SK-N-DZ (cell line): ENCODE measurements at regions not wholly inside any gene's neighbourhood (a gene's known extent, or its start where the extent isn't known, plus 50 kb on each side); places are given as distances from the start of the nearest gene placed in this dataset.
"Not testable (repeated sequence)": the region's sequence is repeated elsewhere in the genome, so short reads cannot be mapped to it uniquely, and the experiment has no call there.

Experiments used
- DNase-seq: peaks from one replicate; pipeline ENCODE4 v3.0.0-alpha.2; 2015; ENCODE audit warnings: low spot score

DNA sequence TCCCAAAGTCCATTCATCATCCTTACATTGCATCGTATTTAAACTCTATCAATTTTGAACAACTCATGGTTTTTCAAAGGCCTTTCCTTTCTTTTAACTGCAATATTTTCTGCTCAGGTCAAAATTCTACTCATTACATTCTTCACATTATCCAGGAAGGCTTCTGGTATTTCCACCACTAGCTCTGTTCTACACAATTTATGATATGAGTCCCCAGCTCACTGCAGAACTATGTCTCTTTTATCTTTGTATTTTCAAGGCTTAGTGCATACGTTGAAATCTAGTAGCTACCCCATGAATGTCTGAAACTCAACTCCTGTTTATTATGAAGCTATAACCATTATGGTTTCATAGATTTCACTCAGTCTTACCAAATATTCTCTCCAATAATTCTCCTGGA is 282.9 kb downstream of the DUSP6 start:
- DNase-seq = no peak

DNA sequence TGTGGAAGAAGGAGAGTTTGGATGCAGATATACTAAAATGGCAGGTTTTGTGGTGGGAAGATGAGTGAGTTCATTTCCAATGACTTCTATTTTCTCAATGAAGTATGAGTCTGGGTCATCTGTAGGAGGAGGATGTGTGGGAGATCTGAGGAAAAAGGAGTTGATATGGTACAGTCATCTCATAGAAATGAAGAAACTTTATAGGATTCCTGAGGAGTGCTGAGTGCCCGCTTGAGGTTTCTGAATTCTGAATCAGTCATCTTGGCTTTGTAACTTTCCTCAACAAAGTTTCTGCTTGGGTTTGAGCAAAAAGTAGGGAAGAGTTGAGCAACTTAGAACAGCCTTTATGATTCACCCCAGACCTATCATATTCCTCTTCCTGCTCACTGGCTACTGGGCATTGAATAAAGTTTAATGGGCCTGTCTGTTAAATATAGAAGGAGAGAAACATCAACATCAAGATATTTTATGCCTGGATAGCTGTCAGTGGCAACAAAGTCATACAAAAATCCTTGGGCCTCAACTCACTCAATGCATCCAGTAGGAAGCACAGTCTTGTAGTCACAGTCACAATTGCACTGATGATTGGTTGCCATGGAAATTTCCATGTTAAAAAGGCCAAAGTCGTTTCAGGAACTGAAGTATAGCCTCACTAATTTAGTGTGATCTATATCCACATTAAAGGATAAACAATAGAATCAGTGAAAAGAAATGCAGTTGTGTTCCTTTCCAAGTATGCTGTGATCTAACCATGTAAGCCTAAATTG is 284.7 kb downstream of the DUSP6 start:
- no peak for DNase-seq

DNA sequence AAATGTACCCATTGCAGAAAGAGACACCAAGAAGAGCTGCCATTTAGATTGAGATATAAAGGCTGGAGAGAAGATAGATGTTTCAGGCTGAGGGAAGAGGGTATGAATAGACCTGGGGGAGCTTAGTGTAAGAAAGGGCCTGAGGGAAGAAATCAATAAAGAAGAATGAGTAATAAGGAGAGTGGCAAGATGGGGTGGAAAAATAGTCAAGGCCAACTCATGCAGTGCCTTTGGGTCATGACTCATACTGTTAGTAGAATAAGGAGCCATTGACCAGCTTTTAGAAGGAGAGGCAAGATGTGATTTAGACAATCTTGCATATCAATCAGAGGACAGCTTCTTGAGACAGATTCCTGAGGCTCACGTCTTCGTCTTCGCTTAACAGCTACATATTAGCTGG is 287.5 kb downstream of the DUSP6 start:
- DNase-seq = no peak

DNA sequence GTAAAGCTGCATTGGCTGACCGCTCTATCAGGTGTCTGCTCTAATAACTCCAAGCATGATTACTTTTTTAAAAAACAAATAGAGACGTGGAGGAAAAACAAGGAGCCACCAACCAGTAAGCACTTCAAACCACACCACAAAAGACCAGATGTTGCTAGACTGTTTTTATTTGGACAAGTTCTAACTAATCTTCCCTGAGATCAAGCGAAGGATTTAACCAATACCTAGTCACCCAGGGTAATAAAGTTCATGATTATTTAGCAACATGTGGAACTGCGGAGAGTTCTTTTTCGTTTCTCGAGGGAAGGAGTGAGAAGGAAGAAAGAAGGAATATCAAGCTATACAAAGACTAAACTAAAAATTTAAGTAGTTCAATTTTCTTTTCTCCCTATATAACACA is 288.1 kb downstream of the DUSP6 start:
- DNase-seq = no peak

DNA sequence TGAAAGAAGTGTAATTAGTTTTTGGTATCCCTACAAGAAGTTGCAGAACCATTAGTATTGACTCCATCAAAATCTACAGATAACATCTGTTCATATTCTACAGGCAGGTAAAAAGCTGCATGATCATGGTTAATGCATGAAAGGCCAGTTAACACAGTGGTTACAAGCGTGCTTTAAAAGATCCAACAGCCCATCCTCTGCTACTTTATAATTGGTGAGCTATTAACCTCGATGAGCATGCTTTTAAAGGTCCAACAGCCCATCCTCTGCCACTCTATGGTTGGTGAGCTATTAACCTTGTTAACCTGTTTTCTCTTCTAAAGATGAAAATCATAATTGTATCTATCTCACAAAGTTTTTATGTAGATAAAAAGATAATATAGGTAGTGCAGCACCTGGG is 289.3 kb downstream of the DUSP6 start:
- no peak for DNase-seq

DNA sequence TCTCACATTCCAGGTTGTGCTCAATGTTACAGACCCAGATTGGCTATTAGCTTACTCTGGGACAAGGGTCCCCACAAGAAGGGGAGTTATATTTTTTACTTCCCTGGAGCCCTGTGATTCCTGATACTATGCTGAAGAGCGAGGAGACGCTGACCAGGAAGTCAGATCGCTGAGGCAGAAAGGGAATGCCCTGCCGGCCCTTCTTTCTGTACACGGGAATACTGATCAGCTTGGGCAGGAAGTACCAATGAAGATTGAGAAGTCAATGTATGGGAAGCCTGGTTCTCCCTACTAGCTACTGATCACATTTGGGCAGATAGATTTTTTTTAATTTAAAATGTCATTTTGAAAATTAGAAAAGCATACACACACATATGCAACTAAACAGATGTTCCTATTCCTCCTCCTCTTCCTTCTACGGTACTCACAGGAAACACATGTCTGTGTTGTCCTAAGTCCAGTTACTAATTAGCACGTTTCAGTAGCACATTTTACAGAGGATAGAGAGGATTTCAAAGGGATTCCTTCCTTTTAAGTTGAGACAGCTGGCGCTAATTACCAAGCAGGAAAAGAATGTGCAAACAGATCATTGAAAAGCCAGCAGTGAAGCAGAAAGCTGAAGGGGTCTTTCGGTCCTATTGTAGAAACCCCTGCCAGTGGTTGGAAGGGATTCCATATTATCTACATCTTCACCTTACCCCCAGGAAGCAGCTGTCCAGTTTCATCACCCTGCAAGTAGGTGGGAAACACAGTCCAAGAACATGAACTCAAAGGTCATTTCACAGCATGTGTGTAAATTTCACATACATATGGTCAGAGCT is 292.4 kb downstream of the DUSP6 start:
- no peak for DNase-seq

DNA sequence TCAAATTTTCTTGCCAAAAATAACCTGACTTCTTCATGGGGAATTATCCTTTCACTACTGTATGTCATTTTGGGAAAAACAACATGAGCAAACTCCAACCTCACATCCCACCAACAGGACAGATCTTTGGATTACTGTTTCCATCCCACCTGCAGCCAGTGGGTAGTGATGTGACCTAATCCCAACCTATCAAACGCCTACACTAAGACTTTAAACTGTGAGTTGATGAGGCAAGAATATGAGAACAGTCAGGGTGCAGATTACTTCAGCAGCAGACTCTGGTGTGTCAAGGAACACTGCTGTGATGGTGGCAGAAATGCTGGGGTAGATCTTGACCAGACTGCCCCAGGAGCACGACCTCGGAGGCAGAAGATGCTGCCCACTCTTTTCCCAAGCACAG is 293.2 kb downstream of the DUSP6 start:
- DNase-seq = no peak

DNA sequence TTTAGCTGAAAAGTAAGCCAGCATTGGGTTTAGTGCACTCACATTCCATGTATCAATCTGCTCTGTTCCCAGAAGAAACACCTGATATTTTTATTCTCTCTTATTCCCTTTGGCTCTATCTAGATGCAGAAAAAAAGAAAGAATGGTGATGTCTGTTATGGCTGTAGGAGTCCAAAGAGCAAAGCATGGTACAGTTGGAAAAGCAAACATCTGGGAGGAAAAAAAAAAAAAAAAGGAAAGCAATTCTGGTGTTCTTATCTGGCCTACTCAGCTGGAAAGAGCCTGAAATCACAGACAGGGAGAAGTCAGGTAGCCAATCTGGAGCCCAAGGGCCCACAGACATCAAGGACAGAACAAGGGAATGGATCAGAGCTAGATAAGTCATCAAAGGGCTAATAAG is 293.9 kb downstream of the DUSP6 start:
- DNase-seq = no peak

DNA sequence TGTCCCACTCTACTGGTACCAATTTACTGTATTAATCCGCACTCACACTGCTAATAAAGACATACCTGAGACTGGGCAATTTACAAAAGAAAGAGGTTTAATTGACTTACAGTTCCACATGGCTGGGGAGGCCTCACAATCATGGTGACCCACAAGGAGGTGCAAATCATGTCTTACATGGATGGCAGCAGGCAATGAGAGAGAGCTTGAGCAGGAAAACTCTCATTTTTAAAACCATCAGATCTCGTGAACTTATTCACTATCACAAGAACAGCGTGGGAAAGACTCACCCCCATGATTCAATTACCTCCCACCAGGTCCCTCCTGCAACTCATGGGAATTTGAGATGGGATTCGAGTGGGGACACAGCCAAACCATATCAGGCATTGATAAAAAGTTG is 298.5 kb downstream of the DUSP6 start:
- not testable (repeated sequence) for DNase-seq

DNA sequence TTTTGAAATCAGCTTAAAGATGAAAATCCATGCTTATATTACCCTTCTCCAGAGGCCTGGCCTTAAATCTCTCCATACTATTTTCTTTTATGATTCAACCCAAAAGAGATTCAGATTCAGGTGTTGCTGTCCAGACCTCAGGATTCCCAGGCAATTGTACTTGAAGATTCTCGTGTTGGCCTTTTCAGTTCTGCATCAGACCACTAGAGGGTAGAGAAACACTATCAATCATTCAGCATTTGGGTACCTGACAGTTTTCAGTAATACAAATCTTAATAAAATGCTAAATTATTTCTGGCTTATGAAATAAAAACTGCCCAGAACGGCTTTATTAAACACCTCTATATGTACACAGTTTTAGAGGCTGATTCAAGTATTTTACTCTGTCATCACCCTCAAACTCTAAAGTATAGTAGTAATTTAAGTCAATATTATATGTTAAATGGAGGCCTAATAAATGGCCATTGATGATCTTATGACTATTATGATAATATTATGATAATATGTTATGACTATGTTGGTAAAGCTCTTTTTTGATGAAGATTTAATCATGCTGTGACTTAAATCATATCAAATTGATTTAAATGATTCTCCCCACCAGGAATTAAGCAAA is 301.1 kb downstream of the DUSP6 start:
- DNase-seq = peak; percentile 57

DNA sequence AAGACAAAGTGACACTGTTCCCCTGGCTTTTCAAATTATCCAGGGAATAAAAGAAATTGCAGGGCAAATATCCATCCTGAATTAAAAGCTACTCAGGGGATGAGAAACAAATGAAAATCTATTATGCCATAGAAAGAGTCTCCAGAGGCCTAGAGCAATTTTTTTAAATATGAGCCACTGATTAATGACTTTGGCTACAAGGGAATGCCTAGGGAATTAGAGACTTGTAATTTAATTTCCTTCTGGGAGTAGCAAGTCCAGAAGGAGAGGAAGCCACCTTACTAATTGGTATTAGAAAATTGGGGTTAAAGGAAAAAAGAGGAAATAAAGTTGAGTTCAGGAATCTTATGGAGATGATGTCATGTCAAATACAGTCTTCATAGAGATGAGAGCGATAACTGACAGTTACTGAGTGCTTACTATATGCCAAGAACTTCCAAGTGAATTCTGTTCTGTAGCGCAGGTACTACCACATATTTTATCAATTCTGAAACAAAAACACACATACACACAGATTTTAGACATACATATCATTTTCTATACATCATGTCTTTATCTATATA is 304.4 kb downstream of the DUSP6 start:
- DNase-seq = no peak

DNA sequence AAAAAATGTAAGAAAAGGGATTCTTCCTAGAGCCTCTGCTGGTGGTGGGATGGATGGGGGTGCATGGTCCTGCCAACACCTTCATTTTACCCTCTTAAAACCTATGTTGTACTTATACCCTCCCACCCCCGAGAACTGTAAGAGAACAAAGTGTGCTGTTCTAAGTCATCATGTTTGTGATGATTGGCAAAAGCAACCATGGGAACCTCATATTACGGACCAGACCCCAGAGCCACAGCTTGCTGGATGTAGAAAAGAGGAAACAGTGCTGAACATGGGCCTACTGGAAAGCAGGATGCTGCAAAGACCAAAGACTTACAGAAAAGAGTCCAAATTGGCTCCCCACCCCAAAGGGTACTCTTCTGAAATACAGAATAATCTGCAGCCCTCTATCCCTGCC is 311.2 kb downstream of the DUSP6 start:
- no peak for DNase-seq

DNA sequence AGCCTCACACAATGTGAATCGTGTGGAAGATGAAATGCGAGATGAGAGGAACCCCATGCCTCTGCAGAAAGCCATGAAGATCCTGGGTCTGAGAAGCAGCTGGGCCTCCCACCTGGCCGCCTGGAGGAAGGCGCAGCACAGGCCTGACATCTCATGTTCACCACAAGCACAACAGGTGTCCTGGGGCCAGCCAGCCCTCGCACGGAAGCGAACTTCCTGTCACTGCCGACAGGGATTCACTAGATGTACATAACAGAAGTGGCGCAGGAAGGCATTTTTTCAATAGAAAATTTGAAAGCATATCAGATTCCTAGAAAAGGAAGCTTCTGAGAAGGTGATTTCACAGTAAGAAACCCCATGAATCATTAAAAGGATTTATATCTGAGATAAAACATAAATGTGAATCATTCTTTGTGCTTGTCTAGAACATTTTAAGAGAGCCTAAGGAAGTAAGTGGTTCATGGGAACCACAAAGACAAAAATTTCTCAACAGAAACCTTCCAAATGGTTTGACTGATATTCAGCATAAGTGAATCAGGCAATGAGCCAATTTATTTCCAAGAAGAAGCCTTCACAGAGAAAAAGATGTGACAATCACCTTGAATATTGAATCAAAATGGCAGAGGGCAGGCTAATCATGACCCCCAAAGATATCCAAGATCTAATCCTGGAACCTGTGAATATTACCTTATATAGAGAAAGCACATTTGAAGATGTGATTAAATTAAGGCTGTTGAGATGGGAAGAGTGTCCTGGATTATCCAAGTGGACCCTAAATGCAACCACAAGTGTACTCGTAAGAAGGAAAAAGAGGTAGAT is 311.9 kb downstream of the DUSP6 start:
- DNase-seq = no peak

DNA sequence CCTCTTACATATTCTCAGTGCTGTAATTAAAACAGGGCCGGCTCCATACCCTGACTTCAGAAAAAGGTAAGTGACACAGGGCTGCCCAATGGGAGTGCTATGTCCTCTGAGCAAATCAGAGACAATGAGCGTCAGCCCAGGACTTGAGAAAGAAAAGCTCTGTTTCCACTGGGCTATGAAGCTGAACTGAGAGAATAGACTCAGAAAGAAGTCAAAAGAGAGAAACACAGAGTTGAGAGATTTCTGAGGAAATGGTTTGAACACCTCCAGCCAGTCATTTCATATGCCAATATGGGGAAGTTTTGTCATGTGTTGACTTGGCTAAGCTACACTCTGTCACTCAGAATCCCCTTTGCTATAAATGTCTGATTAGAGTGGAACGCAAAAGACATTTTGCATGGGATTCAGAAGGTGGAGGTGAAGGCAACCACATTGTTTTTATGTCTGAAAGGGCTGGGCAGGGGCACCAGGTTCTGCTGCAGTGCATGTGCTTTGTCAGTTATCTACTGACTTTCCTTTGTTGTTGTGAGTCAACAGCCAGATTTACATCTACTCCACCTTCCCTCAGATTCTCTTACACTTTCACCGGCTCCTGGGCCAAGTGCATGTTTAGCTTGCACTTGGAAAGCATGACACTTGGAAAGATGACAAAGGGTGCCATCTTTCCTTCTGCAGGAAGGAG is 313.3 kb downstream of the DUSP6 start:
- DNase-seq = no peak

DNA sequence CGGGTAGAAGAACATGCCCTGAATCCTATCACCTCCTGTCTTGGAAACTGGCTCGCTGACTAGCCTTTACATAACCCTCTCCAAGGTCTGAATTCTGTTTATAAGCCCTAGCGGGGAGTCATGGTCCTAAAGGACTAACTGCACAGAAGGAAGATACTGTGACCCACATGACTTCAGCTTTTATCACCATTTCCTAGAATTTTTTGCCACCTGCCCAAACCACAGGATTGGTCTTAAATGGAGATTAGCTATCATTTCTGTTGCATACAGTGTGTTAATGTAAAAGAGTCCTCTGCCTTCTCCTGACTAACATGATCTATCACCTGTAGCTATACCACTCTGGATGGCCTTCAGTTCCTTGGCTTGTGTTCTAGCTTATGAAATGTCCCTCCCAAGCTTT is 319.2 kb downstream of the DUSP6 start:
- no peak for DNase-seq

DNA sequence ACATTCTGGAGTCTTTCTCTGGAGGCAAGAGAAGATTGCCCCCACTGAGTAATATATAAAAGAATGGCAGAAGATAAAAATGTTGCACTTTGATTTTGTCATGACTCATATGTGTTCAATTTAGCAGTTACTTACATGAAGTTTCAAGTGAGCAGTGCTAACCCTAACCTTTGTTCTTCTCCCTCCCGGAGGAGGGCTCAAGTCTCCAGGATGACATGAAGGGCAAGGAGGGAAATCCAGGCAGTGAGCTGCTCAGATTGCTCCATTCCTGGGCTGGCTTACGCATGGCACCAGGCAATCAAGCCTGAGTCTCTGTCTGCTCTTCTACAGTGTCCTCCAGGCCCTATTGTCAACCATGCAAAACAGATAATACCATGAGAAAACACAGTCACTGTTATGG is 322.3 kb downstream of the DUSP6 start:
- no peak for DNase-seq

DNA sequence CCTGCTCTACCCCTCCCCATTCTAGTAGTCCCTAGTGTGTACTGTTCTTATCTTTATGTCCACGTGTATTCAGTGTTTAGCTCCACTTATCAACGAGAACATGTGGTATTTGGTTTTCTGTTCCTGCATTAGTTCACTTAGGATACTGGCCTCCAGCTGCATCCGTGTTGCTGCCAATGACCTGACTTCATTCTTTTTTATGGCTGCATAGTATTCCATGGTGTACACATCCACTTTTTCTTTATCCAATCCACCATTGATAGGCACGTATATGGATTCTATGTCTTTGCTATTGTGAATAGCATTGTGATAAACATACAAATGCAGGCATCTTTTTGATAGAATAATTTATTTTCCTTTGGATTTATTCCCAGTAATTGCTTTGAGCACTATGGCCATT is 327.7 kb downstream of the DUSP6 start:
- DNase-seq = no peak

DNA sequence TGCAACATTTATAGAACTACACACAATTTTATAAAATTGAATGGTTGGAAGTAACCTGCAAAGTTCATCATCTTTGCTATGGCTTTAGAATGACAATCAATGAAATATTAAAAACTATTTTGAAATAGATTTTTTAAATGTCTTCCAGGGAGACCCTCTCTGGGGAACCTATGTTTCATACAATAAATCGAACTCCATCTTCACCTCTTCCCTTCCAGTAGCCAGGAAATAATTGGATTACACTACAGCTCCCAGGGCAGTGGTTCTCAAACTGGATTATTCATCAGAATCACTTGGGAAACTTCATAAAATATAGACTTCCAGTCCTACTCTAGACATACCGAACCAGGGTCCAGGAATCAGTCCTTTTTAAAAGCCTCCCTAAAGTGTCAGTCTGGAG is 328.4 kb downstream of the DUSP6 start:
- no peak for DNase-seq

DNA sequence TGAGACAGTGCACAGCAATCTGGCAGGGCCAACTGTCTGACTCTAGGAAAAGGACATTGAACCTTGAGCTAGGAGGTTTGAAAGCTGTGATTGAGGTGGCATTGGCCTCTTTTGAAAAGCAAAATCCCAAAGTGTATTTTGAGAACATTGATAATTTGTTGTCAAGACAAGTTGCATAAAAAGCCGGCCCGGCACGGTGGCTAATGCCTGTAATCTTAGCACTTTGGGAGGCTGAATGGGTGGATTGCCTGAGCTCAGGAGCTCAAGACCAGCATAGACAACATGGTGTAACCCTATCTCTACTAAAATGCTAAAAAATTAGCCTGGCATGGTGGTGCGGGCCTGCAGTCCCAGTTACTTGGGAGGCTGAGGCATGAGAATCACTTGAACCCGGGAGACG is 331.6 kb downstream of the DUSP6 start:
- DNase-seq = no peak

DNA sequence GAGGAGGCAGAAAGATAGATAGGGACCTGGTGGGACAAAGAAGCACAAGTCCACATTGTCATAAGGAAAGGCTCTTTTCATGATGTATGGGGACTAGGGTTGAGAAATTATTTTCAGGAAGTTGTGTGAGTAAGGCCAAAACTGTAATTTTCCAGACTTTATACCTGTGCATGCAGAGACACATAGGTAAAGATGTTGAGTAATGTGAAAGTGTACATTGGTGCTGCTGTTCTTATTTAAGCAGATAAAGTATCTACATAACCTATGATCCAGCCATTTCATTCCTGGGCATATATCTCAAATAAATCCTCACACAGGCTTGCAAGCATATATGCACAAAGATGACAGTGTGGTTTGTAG is 332.2 kb downstream of the DUSP6 start:
- DNase-seq = no peak
